GM20431 (cell line): ENCODE measurements at regions not wholly inside any gene's neighbourhood (a gene's known extent, or its start where the extent isn't known, plus 50 kb on each side); places are given as distances from the start of the nearest gene placed in this dataset.

ENCODE experiments used
- in situ Hi-C: fragments of 300-500 bp; cut with MseI, MboI; formaldehyde crosslinking; loops from one replicate; pipeline ENCODE4 v1.15.0; 2020; ENCODE audit warnings: low sequenced_read_pairs; ENCODE audit not compliant: unreplicated experiment

- in situ Hi-C loops = no loop called here
Observed at GRCh38 chr13:30042891-30043630, 192.6 kb upstream of the UBL3 start.

- in situ Hi-C loops = no loop called here
Observed at GRCh38 chr13:30042272-30042671, 191.9 kb upstream of the UBL3 start.

- in situ Hi-C loops = no loop called here
Observed at GRCh38 chr13:30039511-30039911, 189.1 kb upstream of the UBL3 start.

GRCh38 chr13:30038884-30039283, 188.5 kb upstream of the UBL3 start:
- in situ Hi-C loops = no loop called here

GRCh38 chr13:30037766-30038165, 187.3 kb upstream of the UBL3 start:
- in situ Hi-C loops = no loop called here

GRCh38 chr13:30037306-30037705, 186.9 kb upstream of the UBL3 start:
- in situ Hi-C loops = no loop called here

GRCh38 chr13:30034458-30034795, 184.0 kb upstream of the UBL3 start:
- in situ Hi-C loops = no loop called here

- in situ Hi-C loops = no loop called here
Observed at GRCh38 chr13:30033681-30034457, 183.5 kb upstream of the UBL3 start.

GRCh38 chr13:30032263-30032662, 181.8 kb upstream of the UBL3 start:
- in situ Hi-C loops = no loop called here

- in situ Hi-C loops = no loop called here
Observed at GRCh38 chr13:30031488-30031887, 181.1 kb upstream of the UBL3 start.

- in situ Hi-C loops = no loop called here
Observed at GRCh38 chr13:30030141-30030750, 179.8 kb upstream of the UBL3 start.

GRCh38 chr13:30027569-30028455, 177.4 kb upstream of the UBL3 start:
- in situ Hi-C loops = no loop called here

GRCh38 chr13:30026909-30027308, 176.5 kb upstream of the UBL3 start:
- in situ Hi-C loops = no loop called here

- in situ Hi-C loops = no loop called here
Observed at GRCh38 chr13:30026093-30026492, 175.7 kb upstream of the UBL3 start.

- in situ Hi-C loops = no loop called here
Observed at GRCh38 chr13:30025351-30025750, 174.9 kb upstream of the UBL3 start.

- in situ Hi-C loops = no loop called here
Observed at GRCh38 chr13:30024125-30024865, 173.9 kb upstream of the UBL3 start.

GRCh38 chr13:30023196-30023895, 172.9 kb upstream of the UBL3 start:
- in situ Hi-C loops = no loop called here

GRCh38 chr13:30022796-30023195, 172.4 kb upstream of the UBL3 start:
- in situ Hi-C loops = no loop called here

- in situ Hi-C loops = no loop called here
Observed at GRCh38 chr13:30022256-30022655, 171.8 kb upstream of the UBL3 start.
